A549 (cell line): ENCODE measurements at regions not wholly inside any gene's neighbourhood (a gene's known extent, or its start where the extent isn't known, plus 50 kb on each side); places are given as distances from the start of the nearest gene placed in this dataset.

Source experiments
- CTCF ChIP-seq: fragments of >200 bp; sonication (Bioruptor Twin); formaldehyde crosslinking; IDR thresholded peaks from 3 replicates; pipeline ENCODE4 v1.5.1; 2016
- ELK1 ChIP-seq: fragments of 150-350 bp; IDR thresholded peaks from 2 replicates; pipeline ENCODE4 v1.6.1; 2014; ENCODE audit warnings: low read depth, mild to moderate bottlenecking, low read length
- POLR2A ChIP-seq: IDR thresholded peaks from 2 replicates; pipeline ENCODE4 v1.6.1; 2012; ENCODE audit warnings: mild to moderate bottlenecking, low read length
- RAD21 ChIP-seq, 2 experiments: fragments of >200 bp in 1 of 2; sonication (Bioruptor Twin) in 1 of 2; formaldehyde crosslinking in 1 of 2; IDR thresholded peaks in 1 of 2; conservative IDR thresholded peaks in 1 of 2; 2 replicates in 1 of 2; 3 replicates in 1 of 2; pipeline ENCODE4 v1.6.1; 2012 to 2018; ENCODE audit warnings: inconsistent platforms in 1 of 2
- SMC3 ChIP-seq: fragments of >200 bp; sonication (Bioruptor Twin); formaldehyde crosslinking; IDR thresholded peaks from 3 replicates; pipeline ENCODE4 v1.6.1; 2018; ENCODE audit warnings: inconsistent platforms
- TF ChIP-seq, protein P1 (sequence below): IDR thresholded peaks from 2 replicates; pipeline ENCODE4 v1.6.1; 2012
- TF ChIP-seq, protein P2 (sequence below): fragments of 200-600 bp; sonication (generic); IDR thresholded peaks from 2 replicates; pipeline ENCODE4 v1.6.1; 2016; ENCODE audit warnings: antibody characterized with exemption, mild to moderate bottlenecking, moderate library complexity
- TF ChIP-seq, protein P3 (sequence below): IDR thresholded peaks from 2 replicates; pipeline ENCODE4 v1.6.1; 2012

DNA sequence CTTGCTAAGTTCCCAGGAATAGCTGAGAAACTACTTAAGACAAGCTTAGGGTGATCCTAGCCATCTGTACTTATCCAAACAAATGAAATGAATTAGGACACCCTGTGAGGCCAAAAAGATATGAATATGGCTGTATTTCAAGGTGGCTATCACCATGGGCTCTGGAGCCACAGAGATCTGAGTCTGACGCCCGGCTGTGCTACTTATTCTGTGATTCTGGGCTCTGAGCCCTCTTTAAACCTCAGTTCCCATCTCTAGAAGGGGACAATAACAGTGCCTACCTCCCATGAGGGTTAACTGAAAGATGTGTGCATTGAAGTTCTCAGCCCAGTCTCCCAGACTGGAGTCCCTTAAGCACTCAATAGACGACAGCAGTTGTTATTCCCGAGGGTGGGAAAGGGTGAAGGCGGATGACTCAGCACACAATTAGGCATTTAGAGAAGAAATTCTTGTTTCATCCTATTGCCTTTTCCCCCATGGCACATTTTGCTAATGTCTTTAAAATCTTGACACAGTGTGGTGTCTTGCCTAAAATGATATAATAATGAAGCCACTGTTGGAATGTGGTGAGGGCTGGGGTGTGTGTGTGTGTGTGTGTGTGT lies 132.5 kb downstream of the ADAMTS15 start:
- no peak for TF ChIP-seq CTCF
- no peak for TF ChIP-seq RAD21 (conservative IDR thresholded peaks at IDR 0.05 in 1 of 2, IDR thresholded peaks at IDR 0.05 in 1 of 2)
- TF ChIP-seq SMC3 = no peak
- no peak for TF ChIP-seq POLR2A
- TF ChIP-seq, protein P1, sequence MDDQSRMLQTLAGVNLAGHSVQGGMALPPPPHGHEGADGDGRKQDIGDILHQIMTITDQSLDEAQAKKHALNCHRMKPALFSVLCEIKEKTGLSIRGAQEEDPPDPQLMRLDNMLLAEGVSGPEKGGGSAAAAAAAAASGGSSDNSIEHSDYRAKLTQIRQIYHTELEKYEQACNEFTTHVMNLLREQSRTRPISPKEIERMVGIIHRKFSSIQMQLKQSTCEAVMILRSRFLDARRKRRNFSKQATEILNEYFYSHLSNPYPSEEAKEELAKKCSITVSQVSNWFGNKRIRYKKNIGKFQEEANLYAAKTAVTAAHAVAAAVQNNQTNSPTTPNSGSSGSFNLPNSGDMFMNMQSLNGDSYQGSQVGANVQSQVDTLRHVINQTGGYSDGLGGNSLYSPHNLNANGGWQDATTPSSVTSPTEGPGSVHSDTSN = no peak
- no peak for TF ChIP-seq ELK1
- TF ChIP-seq, protein P2, sequence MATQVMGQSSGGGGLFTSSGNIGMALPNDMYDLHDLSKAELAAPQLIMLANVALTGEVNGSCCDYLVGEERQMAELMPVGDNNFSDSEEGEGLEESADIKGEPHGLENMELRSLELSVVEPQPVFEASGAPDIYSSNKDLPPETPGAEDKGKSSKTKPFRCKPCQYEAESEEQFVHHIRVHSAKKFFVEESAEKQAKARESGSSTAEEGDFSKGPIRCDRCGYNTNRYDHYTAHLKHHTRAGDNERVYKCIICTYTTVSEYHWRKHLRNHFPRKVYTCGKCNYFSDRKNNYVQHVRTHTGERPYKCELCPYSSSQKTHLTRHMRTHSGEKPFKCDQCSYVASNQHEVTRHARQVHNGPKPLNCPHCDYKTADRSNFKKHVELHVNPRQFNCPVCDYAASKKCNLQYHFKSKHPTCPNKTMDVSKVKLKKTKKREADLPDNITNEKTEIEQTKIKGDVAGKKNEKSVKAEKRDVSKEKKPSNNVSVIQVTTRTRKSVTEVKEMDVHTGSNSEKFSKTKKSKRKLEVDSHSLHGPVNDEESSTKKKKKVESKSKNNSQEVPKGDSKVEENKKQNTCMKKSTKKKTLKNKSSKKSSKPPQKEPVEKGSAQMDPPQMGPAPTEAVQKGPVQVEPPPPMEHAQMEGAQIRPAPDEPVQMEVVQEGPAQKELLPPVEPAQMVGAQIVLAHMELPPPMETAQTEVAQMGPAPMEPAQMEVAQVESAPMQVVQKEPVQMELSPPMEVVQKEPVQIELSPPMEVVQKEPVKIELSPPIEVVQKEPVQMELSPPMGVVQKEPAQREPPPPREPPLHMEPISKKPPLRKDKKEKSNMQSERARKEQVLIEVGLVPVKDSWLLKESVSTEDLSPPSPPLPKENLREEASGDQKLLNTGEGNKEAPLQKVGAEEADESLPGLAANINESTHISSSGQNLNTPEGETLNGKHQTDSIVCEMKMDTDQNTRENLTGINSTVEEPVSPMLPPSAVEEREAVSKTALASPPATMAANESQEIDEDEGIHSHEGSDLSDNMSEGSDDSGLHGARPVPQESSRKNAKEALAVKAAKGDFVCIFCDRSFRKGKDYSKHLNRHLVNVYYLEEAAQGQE = no peak
- TF ChIP-seq, protein P3, sequence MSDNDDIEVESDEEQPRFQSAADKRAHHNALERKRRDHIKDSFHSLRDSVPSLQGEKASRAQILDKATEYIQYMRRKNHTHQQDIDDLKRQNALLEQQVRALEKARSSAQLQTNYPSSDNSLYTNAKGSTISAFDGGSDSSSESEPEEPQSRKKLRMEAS = no peak
